Activated T-cell treated with anti-CD3 and anti-CD28 coated beads for 24 hours (primary cell): ENCODE measurements at regions not wholly inside any gene's neighbourhood (a gene's known extent, or its start where the extent isn't known, plus 50 kb on each side); places are given as distances from the start of the nearest gene placed in this dataset.
"Not testable (repeated sequence)": the region's sequence is repeated elsewhere in the genome, so short reads cannot be mapped to it uniquely, and the experiment has no call there.

Source experiments
- DNase-seq: peaks from one replicate; pipeline ENCODE4 v3.0.0-alpha.2; 2020; ENCODE audit warnings: low read depth

GRCh38 chr18:42545825-42546224 lies 569.7 kb downstream of the RIT2 start:
- DNase-seq = no peak

DNA sequence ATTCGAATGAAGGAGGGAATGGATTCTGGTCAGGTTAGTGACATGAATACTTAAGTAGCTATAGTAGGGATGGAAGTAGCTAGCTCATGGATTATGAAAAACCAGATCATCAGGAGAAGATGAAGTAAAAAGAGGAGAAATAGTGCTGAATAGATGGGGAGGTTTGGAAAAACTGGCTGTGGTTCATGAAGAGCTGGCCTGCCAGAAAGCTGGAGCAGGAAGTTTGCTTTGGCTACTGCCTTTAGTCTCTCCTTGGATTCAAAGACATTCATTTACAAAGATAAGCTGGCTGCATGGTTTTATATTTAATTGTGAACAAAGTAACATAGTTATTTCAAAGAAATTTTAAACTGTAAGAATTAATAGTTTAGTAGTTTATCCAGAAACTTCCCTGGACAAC lies 567.0 kb downstream of the RIT2 start:
- DNase-seq = no peak

- DNase-seq = no peak
These were observed 565.9 kb downstream of the RIT2 start for GRCh38 chr18:42549596-42549995.

- not testable (repeated sequence) for DNase-seq
These were observed 562.9 kb downstream of the RIT2 start for GRCh38 chr18:42552559-42552958.

GRCh38 chr18:42559069-42559690 lies 556.3 kb downstream of the RIT2 start:
- DNase-seq = no peak

DNA sequence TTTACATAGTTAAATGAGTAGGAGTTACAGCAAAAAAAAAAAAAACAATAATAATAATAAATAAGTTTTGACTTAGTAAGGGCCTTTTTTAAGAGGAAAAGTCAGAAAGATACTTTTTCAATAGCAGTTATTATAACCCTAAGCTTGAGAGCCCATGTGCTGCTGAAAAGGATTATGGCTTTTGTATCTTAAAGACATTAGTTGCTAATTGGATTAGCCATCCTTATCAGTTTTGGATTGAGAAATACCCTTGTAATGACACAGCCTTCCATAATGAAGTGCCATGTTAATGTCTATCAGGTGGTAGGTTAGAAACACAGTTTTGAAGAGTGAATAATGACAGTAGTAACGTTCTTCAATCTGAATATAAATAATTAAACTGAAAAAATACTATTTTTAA lies 554.0 kb downstream of the RIT2 start:
- no peak for DNase-seq

GRCh38 chr18:42563995-42564394 lies 551.5 kb downstream of the RIT2 start:
- DNase-seq = no peak

GRCh38 chr18:42564761-42565160 lies 550.7 kb downstream of the RIT2 start:
- DNase-seq = no peak

DNA sequence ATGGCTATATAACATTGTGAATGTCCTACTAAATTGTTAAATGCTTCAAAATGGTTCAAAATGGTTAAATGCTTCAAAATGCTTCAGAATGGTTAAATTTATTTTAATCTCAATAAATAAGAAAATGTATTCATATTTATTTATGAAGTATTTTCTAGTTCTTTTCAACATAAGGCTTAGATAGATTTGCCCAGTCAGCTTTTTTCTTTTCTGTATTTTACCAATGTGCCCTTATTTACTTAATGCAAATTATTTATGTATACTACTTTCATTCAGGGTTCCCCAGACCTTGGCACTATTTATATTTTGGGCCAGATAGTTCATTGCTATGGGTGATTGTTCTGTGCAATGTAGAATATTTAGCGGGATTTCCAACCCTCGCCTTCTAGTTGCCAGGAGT lies 546.7 kb downstream of the RIT2 start:
- DNase-seq = no peak

DNA sequence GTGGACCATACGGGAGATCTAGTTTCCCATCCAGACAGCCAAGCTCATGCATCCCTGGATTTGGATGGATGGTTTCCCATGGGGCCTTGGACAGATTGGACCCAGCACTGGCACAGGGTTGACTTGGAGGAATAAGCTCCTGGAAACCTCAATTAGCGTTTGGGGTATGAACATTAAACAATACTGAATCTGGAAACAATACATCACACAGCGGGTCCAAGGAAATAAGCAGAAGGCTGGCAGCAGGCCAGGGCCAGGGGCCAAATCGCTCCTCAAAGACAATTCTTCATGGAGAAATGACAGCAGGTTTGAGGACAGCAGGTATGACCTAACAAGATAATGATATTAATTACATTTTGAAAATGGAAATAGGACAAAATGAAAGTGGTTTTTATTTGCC lies 540.6 kb downstream of the RIT2 start:
- DNase-seq = no peak

DNA sequence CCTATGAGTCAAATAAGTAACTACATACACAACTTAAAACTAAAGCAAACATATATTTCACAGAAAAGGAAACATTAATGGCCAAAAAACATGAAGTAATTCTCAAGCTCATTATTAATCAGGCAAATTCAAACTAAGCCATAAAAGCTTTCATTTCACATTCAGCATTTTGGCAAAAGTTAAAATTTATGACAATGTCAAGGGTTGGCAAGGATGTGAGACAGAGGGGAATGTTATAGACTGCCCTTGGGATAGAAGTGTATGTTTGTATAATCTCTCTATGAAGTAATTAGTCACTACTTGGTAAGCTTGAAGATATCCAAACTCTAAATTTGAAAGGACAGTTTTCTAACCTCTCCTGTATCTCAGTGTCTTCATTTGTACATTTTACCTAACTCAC lies 539.4 kb downstream of the RIT2 start:
- no peak for DNase-seq

DNA sequence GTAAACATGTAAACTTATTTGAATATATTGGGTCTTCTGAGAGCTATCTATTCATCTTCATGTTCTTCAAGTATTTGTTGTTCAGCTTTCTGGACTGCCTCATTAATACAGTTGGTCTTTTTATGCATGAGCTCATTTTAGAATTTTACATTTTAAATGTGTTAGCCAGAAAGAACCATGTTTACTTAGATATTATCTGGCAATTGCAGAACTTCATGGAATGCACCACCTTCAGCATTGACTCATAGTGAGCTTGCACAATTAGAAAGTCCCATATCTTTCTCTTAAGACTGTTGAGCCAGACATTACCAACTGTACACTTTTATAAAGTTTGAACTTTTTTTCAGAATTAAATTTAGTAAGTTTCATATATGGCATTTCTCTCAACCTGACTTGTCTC lies 536.7 kb downstream of the RIT2 start:
- no peak for DNase-seq

DNA sequence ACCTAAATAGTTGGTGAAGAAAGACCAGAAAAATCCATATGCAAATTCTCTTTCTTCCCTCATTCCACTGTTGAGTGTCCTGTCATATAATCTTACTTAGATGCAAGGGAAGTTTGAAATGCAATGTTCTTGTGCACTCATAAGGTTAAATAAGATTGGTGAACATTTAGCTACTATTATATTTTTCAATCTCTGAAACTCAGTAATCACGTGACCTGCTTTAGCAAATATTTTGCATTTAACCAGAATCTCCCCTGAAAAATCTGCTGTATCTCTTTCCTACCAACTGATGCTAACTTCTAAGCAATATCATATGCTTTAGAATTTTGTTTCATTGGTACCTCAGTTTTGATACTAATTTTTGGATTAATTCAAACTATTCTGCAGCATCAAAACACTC lies 533.2 kb downstream of the RIT2 start:
- no peak for DNase-seq

DNA sequence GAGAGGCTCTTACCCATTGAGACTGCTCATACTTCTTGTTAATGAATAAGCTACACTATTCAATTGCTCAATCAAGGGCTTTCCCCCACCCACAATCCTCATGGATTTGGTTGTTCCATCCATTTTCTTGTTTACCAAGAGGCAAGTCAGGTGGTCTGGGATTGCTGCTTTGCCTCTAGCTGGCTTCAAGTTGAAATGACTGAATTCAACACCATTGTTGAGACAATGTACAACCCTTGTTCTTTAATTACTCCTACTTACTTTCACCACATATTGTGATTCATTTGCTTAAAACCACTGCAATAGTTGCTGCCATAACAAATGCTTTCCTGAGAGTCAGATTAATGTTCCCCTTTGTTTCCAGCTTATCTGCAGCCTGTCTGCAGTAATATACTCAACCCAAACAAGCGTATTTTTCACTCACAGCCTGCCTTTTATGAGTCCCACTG lies 532.2 kb downstream of the RIT2 start:
- DNase-seq = no peak

DNA sequence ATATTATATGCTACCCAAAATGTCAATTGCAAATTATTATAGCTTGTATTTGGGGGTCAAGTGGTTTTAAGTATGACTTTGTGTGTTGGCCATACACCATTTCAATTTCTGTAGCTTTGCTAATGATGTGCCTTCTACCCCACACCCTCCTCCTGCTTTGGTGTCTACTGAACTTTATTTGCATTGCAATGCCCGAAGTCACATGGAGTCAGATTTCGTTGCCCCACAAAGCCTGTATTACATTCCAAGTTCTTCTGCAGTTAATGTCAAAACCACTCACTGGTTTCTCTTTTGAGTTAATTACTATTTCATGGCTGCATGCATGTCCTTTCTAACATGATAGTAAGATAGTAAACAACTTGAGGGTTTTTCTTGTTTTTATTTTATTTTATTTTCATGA lies 528.9 kb downstream of the RIT2 start:
- DNase-seq = no peak

DNA sequence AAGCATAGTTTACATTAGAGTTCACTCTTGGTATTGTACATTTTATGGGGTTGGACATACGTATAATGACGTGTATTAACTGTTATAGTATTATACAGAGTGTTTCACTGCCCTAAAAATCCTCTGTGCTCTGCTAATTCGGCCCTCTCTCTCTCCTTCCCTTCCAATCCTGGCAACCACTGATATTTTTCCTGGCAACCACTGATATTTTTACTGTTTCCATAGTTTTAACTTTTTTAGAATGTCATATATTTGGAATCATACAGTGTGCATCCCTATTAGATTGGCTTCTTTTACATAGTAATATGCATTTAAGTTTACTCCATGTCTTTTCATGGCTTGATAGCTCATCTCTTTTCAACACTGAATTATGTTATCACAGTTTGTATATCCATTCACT lies 526.7 kb downstream of the RIT2 start:
- DNase-seq = no peak

- no peak for DNase-seq
These were observed 510.7 kb downstream of the RIT2 start for GRCh38 chr18:42604820-42605219.

- no peak for DNase-seq
These were observed 508.5 kb downstream of the RIT2 start for GRCh38 chr18:42606886-42607495.

DNA sequence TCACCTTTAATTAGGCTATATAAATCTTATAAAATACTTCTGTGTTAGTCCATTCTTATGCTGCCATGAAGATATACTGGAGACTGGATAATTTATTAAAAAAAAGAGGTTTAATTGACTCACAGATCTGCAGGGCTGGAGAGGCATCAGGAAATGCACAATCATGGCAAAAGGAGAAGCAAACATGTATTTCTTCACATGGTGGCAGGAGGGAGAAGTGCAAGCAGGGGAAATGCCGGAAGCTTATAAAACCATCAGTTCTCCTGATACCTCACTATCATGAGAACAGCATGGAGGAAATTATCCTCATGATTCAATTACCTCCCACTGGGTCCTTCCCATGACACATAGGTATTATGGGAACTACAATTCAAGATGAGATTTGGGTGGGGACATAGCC lies 504.4 kb downstream of the RIT2 start:
- DNase-seq = no peak

GRCh38 chr18:42614619-42615293 lies 500.7 kb downstream of the RIT2 start:
- no peak for DNase-seq

DNA sequence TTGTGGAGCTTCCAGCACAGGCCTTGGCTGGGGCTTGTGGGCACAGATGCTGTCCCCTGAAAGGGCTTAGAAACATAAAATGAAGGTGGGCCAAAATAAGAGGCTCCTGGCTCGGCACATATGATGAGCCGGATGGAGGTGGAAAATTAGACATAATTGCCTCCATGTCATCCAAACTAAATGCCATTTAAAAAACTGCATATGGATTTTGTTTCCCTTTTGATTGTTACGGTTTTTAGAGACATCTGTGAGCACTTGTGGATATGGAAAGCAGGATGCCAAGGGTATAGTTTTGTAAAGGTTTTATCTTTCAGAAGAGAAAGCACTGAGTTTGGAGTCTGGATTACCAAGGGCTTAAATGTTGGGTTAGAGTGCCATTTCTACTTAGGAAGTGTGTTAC lies 498.3 kb downstream of the RIT2 start:
- no peak for DNase-seq

- no peak for DNase-seq
These were observed 495.7 kb downstream of the RIT2 start for GRCh38 chr18:42619771-42620170.

DNA sequence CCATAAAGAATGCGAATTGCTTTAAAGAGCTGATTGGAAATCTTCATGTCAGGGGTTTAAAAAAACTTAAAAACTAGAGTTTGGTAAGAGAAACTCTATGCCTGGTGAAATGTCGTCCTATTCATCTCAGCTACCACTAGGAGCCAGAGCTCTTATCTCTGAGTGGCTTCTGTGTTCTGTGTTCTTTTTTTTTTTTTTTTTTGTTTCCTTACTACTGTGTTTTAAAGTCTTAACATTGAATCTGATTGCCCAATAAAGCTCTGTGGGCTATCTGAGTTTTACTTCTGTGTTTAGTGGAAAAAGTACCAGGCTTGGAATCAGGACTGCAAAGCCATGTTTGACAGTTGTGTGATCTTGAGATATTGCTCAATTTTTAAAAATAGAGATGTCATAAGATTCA lies 494.8 kb downstream of the RIT2 start:
- DNase-seq = no peak

DNA sequence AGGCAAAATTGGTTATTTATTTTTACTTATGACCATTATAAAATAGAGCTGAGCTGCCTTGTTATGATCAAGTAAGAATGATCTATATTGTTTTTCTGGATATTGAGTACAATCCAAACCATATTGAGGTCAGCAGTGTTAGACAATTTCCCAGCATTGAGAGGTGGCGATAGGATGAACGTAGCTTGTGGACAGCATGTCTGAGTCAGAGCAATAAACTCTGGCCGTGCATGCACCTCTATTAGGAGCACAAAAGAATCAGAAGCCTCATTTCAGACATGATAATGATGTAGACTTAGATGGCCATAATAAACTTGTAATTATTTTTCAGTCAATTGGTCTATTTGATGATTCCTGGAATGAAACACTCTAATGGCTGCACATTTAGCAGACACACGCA lies 491.6 kb downstream of the RIT2 start:
- DNase-seq = no peak
